Peyer's patch (tissue), 4 donors: ENCODE measurements at regions not wholly inside any gene's neighbourhood (a gene's known extent, or its start where the extent isn't known, plus 50 kb on each side); places are given as distances from the start of the nearest gene placed in this dataset.

ENCODE experiments used
- DNase-seq, 3 donors: peaks; one replicate each; pipeline ENCODE4 v3.0.0-alpha.2; 2017 to 2019
- H3K27ac ChIP-seq, 4 donors: fragments of 200-600 bp; sonication (generic); one replicate each; pipeline ENCODE4 v1.5.1; 2016 to 2019
- H3K27me3 ChIP-seq, 2 donors: fragments of 200-600 bp; sonication (generic); one replicate each; pipeline ENCODE4 v1.5.1; 2019
- H3K36me3 ChIP-seq, 3 donors: fragments of 200-600 bp; sonication (generic); one replicate each; pipeline ENCODE4 v1.5.1; 2016 to 2019
- H3K4me1 ChIP-seq, 4 donors: fragments of 200-600 bp; sonication (generic); one replicate each; pipeline ENCODE4 v1.5.1; 2016 to 2019
- H3K4me3 ChIP-seq, 4 donors: fragments of 200-600 bp; sonication (generic); 1 replicate in 3 of 4; 2 replicates in 1 of 4; pipeline ENCODE4 v1.5.1; 2016 to 2019; ENCODE audit warnings: mild to moderate bottlenecking in 1 of 4
- H3K9me3 ChIP-seq, 4 donors: fragments of 200-600 bp; sonication (generic); one replicate each; pipeline ENCODE4 v1.5.1; 2016 to 2019; ENCODE audit warnings: mild to moderate bottlenecking in 1 of 4
- POLR2A ChIP-seq, 2 donors: fragments of 450-650 bp; IDR thresholded peaks; one replicate each; pipeline ENCODE4 v1.5.1; 2017; ENCODE audit warnings: antibody characterized with exemption in 2 of 2, mild to moderate bottlenecking in 2 of 2, moderate library complexity in 2 of 2
- TF ChIP-seq, protein P1 (sequence below), 6 experiments: fragments of 450-650 bp in 4 of 6; fragments of 200-600 bp in 2 of 6; sonication (generic) in 1 of 6; IDR thresholded peaks; one replicate each; pipeline ENCODE4 v1.5.1; 2017 to 2019; ENCODE audit warnings: antibody characterized with exemption in 6 of 6, mild to moderate bottlenecking in 3 of 6, moderate library complexity in 1 of 6

DNA sequence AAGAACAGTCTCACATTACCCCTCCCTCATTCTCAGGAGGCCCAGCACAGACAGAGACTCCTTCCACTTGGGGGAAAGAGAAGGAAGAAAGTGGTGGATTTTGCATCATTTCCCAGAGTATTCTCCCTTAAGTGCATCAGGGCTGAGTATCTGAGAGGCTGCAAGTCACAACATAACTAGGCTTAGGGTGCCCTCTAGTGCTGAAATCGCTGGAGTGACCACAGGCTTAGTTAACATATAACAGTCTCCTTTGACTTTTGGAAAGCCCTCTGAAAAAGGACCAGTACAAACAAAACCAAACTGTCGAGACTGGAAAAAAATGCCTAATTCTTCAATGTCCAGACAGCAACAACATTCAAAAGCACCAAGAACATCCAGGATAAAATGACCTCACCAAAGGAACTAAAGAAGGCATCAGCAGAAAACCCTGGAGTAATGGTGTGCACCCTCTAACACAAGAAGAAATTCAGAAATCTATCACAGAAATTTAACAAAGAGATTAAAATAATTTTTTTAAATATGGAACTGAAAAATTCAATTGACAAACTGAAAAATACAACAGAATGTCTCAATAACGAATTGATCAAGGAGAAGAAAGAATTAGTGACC, 412.3 kb downstream of the RPS29 start:
- Histone ChIP-seq H3K4me1 (no peaks in the 10 kb centered on the region), H3K36me3 (no peaks in the 10 kb centered on the region), H3K27ac (no peak overlapping the region), H3K9me3 (no peaks in the 10 kb centered on the region), H3K4me3 (no peak overlapping the region), H3K27me3 (no peaks in the 10 kb centered on the region)
- TF ChIP-seq POLR2A (IDR thresholded peaks at IDR 0.05) = no peak
- TF ChIP-seq, protein P1, sequence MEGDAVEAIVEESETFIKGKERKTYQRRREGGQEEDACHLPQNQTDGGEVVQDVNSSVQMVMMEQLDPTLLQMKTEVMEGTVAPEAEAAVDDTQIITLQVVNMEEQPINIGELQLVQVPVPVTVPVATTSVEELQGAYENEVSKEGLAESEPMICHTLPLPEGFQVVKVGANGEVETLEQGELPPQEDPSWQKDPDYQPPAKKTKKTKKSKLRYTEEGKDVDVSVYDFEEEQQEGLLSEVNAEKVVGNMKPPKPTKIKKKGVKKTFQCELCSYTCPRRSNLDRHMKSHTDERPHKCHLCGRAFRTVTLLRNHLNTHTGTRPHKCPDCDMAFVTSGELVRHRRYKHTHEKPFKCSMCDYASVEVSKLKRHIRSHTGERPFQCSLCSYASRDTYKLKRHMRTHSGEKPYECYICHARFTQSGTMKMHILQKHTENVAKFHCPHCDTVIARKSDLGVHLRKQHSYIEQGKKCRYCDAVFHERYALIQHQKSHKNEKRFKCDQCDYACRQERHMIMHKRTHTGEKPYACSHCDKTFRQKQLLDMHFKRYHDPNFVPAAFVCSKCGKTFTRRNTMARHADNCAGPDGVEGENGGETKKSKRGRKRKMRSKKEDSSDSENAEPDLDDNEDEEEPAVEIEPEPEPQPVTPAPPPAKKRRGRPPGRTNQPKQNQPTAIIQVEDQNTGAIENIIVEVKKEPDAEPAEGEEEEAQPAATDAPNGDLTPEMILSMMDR (IDR thresholded peaks at IDR 0.05) = peak in 5 of 6 experiments; percentile 15 to 74 (median 68)
- DNase-seq = peak in 2 of 3 donors; percentile 64 to 86

DNA sequence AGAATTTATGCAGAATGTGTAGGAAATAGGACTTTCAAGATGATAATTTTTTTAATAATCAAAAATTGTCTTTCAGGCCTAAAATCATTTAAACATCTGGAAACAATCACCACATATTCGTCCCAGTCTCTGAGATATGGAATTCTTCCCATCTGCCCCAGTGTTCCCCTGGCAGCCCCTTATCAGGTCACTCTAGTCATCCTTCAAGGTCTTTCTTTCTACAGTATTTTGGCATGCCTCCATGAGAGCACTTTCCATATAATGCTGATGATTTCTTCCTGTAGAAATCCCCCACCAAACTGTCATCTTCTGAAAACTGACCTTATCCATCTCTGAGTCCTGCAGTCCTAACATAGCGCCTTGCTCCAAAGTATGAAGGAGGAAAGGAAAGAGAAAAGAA, 422.1 kb downstream of the RPS29 start:
- Histone ChIP-seq H3K27me3 (no peaks in the 10 kb centered on the region), H3K4me3 (no peak overlapping the region), H3K9me3 (no peaks in the 10 kb centered on the region), H3K27ac (no peak overlapping the region), H3K36me3 (no peaks in the 10 kb centered on the region), H3K4me1 (no peaks in the 10 kb centered on the region)
- TF ChIP-seq, protein P1 (IDR thresholded peaks at IDR 0.05) = no peak
- TF ChIP-seq POLR2A (IDR thresholded peaks at IDR 0.05) = no peak
- DNase-seq = no peak

GRCh38 chr14:49160983-49161382, 425.2 kb downstream of the RPS29 start:
- Histone ChIP-seq H3K4me1 (no peaks in the 10 kb centered on the region), H3K9me3 (no peaks in the 10 kb centered on the region), H3K27me3 (no peaks in the 10 kb centered on the region), H3K4me3 (no peak overlapping the region), H3K36me3 (no peaks in the 10 kb centered on the region), H3K27ac (no peak overlapping the region)
- DNase-seq = no peak
- TF ChIP-seq, protein P1 (IDR thresholded peaks at IDR 0.05) = no peak
- no peak for TF ChIP-seq POLR2A (IDR thresholded peaks at IDR 0.05)

DNA sequence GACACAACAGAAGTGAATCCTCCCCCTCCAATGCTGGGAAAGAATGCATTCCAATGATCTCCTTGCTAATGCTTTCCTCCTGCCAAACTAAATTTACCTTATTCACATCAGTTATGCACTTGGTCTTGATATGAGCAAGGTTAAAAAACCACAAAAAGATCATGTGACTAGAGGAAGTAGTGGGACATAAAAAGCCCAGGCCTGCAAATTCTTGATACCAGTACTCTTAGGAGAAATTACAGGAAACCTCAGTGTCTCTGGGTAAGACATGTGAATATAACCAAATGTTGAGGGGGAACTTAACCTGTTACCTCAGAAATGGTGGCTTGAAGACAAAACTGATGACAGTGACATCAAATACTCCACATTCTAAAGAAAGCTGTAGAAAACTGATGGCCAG, 427.1 kb downstream of the RPS29 start:
- Histone ChIP-seq H3K4me3 (no peak overlapping the region), H3K4me1 (no peaks in the 10 kb centered on the region), H3K36me3 (no peaks in the 10 kb centered on the region), H3K9me3 (no peaks in the 10 kb centered on the region), H3K27ac (no peak overlapping the region), H3K27me3 (no peaks in the 10 kb centered on the region)
- DNase-seq = no peak
- TF ChIP-seq, protein P1 (IDR thresholded peaks at IDR 0.05) = no peak
- TF ChIP-seq POLR2A (IDR thresholded peaks at IDR 0.05) = no peak

- DNase-seq = no peak
- Histone ChIP-seq H3K9me3 (no peaks in the 10 kb centered on the region), H3K27me3 (no peaks in the 10 kb centered on the region), H3K36me3 (no peaks in the 10 kb centered on the region), H3K4me3 (no peak overlapping the region), H3K4me1 (no peaks in the 10 kb centered on the region), H3K27ac (no peak overlapping the region)
- TF ChIP-seq, protein P1 (IDR thresholded peaks at IDR 0.05) = no peak
- no peak for TF ChIP-seq POLR2A (IDR thresholded peaks at IDR 0.05)
Observed at GRCh38 chr14:49139593-49139992, 446.6 kb downstream of the RPS29 start.

DNA sequence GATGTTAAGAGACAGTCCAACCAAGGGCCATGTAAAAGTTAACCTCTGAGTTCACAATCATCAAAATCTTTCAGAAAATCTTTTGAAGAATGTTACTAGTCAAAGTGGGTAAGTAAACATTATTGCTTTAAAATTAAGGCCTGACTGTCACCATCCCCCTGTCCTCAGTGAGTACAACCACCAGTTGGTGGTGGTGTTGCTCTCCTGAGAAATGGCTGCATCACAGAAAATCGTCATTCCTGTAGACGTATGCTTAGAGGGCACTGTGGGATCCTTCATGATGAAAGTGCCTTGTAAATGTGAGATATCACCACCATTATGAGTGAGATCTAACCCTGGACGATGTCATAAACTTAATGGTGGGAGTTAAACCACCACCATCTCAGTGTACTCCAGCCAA, 451.2 kb downstream of the RPS29 start:
- no peak for DNase-seq
- no peak overlapping the region for H3K4me3 ChIP-seq

More for the DNA sequence above, 451.2 kb downstream of the RPS29 start:
- no peaks in the 10 kb centered on the region for H3K27me3 ChIP-seq
- TF ChIP-seq, protein P1 (IDR thresholded peaks at IDR 0.05) = peak in 1 of 6 experiments; percentile 5
- no peak for TF ChIP-seq POLR2A (IDR thresholded peaks at IDR 0.05)
- H3K36me3 ChIP-seq = no peaks in the 10 kb centered on the region
- no peaks in the 10 kb centered on the region for H3K9me3 ChIP-seq
- H3K4me1 ChIP-seq = no peaks in the 10 kb centered on the region
- H3K27ac ChIP-seq = no peak overlapping the region
